ENCODE measurements at regions not wholly inside any gene's neighbourhood (a gene's known extent, or its start where the extent isn't known, plus 50 kb on each side); places are given as distances from the start of the nearest gene placed in this dataset.
"Not testable (repeated sequence)": the region's sequence is repeated elsewhere in the genome, so short reads cannot be mapped to it uniquely, and the experiment has no call there.

GRCh38 chr14:23727566-23728335 is 91.6 kb downstream of the DHRS2 start:
- TF ChIP-seq MYC (IDR thresholded peaks at IDR 0.05; ENCODE audit: low read depth, low read length) (no peak), POLR2A (IDR thresholded peaks at IDR 0.05; ENCODE audit: extremely low read depth, insufficient read length) (no peak), CTCF (IDR thresholded peaks at IDR 0.05; ENCODE audit: low read depth, low read length) (peak; percentile 25)
- TF ChIP-seq, protein P1, sequence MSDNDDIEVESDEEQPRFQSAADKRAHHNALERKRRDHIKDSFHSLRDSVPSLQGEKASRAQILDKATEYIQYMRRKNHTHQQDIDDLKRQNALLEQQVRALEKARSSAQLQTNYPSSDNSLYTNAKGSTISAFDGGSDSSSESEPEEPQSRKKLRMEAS (IDR thresholded peaks at IDR 0.05; ENCODE audit: low read depth, low read length): no peak
- peak; percentile 60 for DNase-seq (ENCODE audit: low read depth)
- H3K4me3 ChIP-seq (ENCODE audit: low read depth, low read length): no peak overlapping the region

GRCh38 chr14:23728791-23729190 is 92.6 kb downstream of the DHRS2 start:
- DNase-seq (ENCODE audit: low read depth): no peak
- TF ChIP-seq, protein P1 (IDR thresholded peaks at IDR 0.05; ENCODE audit: low read depth, low read length): no peak
- TF ChIP-seq POLR2A (IDR thresholded peaks at IDR 0.05; ENCODE audit: extremely low read depth, insufficient read length) (no peak), CTCF (IDR thresholded peaks at IDR 0.05; ENCODE audit: low read depth, low read length) (no peak), MYC (IDR thresholded peaks at IDR 0.05; ENCODE audit: low read depth, low read length) (no peak)
- H3K4me3 ChIP-seq (ENCODE audit: low read depth, low read length): no peak overlapping the region

DNA sequence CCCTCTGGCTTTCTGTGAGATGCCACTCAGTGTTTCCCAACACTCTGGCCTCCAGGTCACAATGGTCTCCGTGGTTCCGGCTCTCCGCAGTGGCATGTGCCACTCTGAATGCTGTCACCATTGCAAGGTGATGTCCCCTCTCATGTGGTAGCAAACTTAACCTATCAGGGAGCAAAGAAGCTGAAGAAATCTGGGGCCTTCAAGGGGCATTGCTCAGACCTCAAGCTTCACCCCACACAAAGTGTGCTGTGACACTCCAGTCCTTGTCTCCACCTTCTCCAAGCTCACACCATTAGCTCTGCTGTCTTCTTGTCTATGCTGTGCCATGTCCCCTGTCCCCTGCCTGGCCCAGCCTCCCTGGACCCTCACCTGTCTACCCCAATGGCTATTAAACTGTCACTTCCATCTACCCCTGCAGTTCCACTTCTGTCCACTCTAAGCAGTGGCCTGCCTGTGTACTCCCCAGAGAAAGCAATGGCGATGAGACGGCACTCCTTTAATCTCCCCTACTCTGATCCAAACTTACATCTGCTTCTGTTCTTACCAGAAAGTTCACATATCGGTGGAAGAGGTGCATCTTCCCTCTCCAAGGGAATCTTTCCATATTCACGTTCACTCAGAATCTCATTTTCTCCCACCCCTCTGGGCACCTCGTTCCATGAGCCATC is 93.7 kb downstream of the DHRS2 start:
- no peak for TF ChIP-seq MYC (IDR thresholded peaks at IDR 0.05; ENCODE audit: low read depth, low read length)
- no peak for TF ChIP-seq CTCF (IDR thresholded peaks at IDR 0.05; ENCODE audit: low read depth, low read length)
- TF ChIP-seq, protein P1 (IDR thresholded peaks at IDR 0.05; ENCODE audit: low read depth, low read length): no peak
- no peak for TF ChIP-seq POLR2A (IDR thresholded peaks at IDR 0.05; ENCODE audit: extremely low read depth, insufficient read length)
- DNase-seq (ENCODE audit: low read depth): peak; percentile 4

GRCh38 chr14:23735394-23735793 is 99.2 kb downstream of the DHRS2 start:
- TF ChIP-seq CTCF (IDR thresholded peaks at IDR 0.05; ENCODE audit: low read depth, low read length): no peak
- TF ChIP-seq MYC (IDR thresholded peaks at IDR 0.05; ENCODE audit: low read depth, low read length): no peak
- TF ChIP-seq, protein P1 (IDR thresholded peaks at IDR 0.05; ENCODE audit: low read depth, low read length): no peak
- no peak for TF ChIP-seq POLR2A (IDR thresholded peaks at IDR 0.05; ENCODE audit: extremely low read depth, insufficient read length)
- no peak for DNase-seq (ENCODE audit: low read depth)
- H3K4me3 ChIP-seq (ENCODE audit: low read depth, low read length): no peak overlapping the region

More for the DNA sequence above, 93.7 kb downstream of the DHRS2 start:
- no peak overlapping the region for H3K4me3 ChIP-seq (ENCODE audit: low read depth, low read length)

GRCh38 chr14:23744368-23744767 is 108.2 kb downstream of the DHRS2 start:
- not testable (repeated sequence) for H3K4me3 ChIP-seq (ENCODE audit: low read depth, low read length)

DNA sequence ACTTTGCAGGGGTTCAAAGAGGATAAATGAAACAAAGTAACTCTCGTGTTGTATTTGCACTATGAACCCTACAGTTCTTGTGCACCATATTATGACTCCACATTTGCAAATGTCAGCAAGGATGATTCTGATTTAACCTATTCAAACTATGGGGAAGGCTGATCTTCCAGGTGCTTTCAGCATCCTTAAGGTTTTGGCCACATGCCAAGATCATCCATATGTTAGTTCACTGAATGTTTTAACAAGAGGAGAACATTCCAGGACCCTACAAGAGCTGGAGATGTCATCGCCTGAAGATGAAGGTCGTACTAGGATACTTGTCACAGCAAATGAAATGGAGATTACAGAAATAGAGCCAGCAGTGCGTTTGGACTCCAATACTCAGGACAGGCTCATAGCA is 114.2 kb downstream of the DHRS2 start:
- DNase-seq (ENCODE audit: low read depth): no peak
- TF ChIP-seq MYC (IDR thresholded peaks at IDR 0.05; ENCODE audit: low read depth, low read length) (no peak), POLR2A (IDR thresholded peaks at IDR 0.05; ENCODE audit: extremely low read depth, insufficient read length) (no peak), CTCF (IDR thresholded peaks at IDR 0.05; ENCODE audit: low read depth, low read length) (no peak)
- TF ChIP-seq, protein P1 (IDR thresholded peaks at IDR 0.05; ENCODE audit: low read depth, low read length): no peak
- no peak overlapping the region for H3K4me3 ChIP-seq (ENCODE audit: low read depth, low read length)

More at GRCh38 chr14:23744368-23744767, 108.2 kb downstream of the DHRS2 start:
- DNase-seq (ENCODE audit: low read depth): not testable (repeated sequence)

Data from NB4 (cell line).